Activated CD8-positive, alpha-beta memory T cell treated with anti-CD3 and anti-CD28 coated beads, Interleukin-2, amount 50 U/mL, for 24 hours (primary cell): ENCODE measurements at regions not wholly inside any gene's neighbourhood (a gene's known extent, or its start where the extent isn't known, plus 50 kb on each side); places are given as distances from the start of the nearest gene placed in this dataset.

Experiments
- DNase-seq: peaks from one replicate; pipeline ENCODE4 v3.0.0-alpha.2; 2020; ENCODE audit errors: extremely low read depth

- no peak for DNase-seq
Observed at GRCh38 chr15:31869686-31870307, 160.5 kb upstream of the CHRNA7 start.

GRCh38 chr15:31870328-31871165, 159.8 kb upstream of the CHRNA7 start, which contains the start of gene OTUD7A:
Gene OTUD7A (minus strand): TSS chr15:31870673.
- DNase-seq, result peak; percentile 53

- DNase-seq, result no peak
Observed at GRCh38 chr15:31871166-31871886, 159.0 kb upstream of the CHRNA7 start.

- no peak for DNase-seq
Observed at GRCh38 chr15:31871887-31872281, 158.4 kb upstream of the CHRNA7 start.

GRCh38 chr15:31887246-31887645, 143.1 kb upstream of the CHRNA7 start:
- DNase-seq, result no peak

- no peak for DNase-seq
Observed at GRCh38 chr15:31892513-31892912, 137.8 kb upstream of the CHRNA7 start.

- no peak for DNase-seq
Observed at GRCh38 chr15:31893780-31894179, 136.5 kb upstream of the CHRNA7 start.

GRCh38 chr15:31897746-31898145, 132.6 kb upstream of the CHRNA7 start:
- no peak for DNase-seq

- no peak for DNase-seq
Observed at GRCh38 chr15:31901501-31901900, 128.8 kb upstream of the CHRNA7 start.

- no peak for DNase-seq
Observed at GRCh38 chr15:31905054-31905453, 125.3 kb upstream of the CHRNA7 start.

- no peak for DNase-seq
Observed at GRCh38 chr15:31925541-31925940, 104.8 kb upstream of the CHRNA7 start.

- DNase-seq, result no peak
Observed at GRCh38 chr15:31930967-31931366, 99.3 kb upstream of the CHRNA7 start.

- DNase-seq, result no peak
Observed at GRCh38 chr15:31932576-31932975, 97.7 kb upstream of the CHRNA7 start.

- DNase-seq, result no peak
Observed at GRCh38 chr15:31934821-31935220, 95.5 kb upstream of the CHRNA7 start.

- no peak for DNase-seq
Observed at GRCh38 chr15:31953478-31953877, 76.8 kb upstream of the CHRNA7 start.

GRCh38 chr15:31954374-31955172, 75.7 kb upstream of the CHRNA7 start:
- DNase-seq, result no peak

- no peak for DNase-seq
Observed at GRCh38 chr15:31955734-31956133, 74.6 kb upstream of the CHRNA7 start.

GRCh38 chr15:31957581-31957980, 72.7 kb upstream of the CHRNA7 start:
- no peak for DNase-seq

- no peak for DNase-seq
Observed at GRCh38 chr15:31964586-31965307, 65.6 kb upstream of the CHRNA7 start.

GRCh38 chr15:31970007-31970406, 60.3 kb upstream of the CHRNA7 start:
- no peak for DNase-seq

- no peak for DNase-seq
Observed at GRCh38 chr15:31973197-31973596, 57.1 kb upstream of the CHRNA7 start.
